KMS-11 (cell line): ENCODE measurements at regions not wholly inside any gene's neighbourhood (a gene's known extent, or its start where the extent isn't known, plus 50 kb on each side); places are given as distances from the start of the nearest gene placed in this dataset.

ENCODE experiments used
- H2AFZ ChIP-seq: fragments of 200-600 bp; sonication (generic); 2 replicates; pipeline ENCODE4 v1.6.1; 2016; ENCODE audit warnings: antibody characterized with exemption, mixed run types, low read depth
- H3K27ac ChIP-seq: fragments of 200-600 bp; sonication (generic); 2 replicates; pipeline ENCODE4 v1.6.1; 2016; ENCODE audit warnings: mild to moderate bottlenecking, mixed run types
- H3K27me3 ChIP-seq: fragments of 200-600 bp; sonication (generic); 2 replicates; pipeline ENCODE4 v1.6.1; 2017; ENCODE audit warnings: mild to moderate bottlenecking, low read depth, mixed run types, moderate library complexity; ENCODE audit not compliant: insufficient read depth
- H3K36me3 ChIP-seq: fragments of 200-600 bp; sonication (generic); 2 replicates; pipeline ENCODE4 v1.6.1; 2017; ENCODE audit warnings: mild to moderate bottlenecking, mixed run types; ENCODE audit not compliant: insufficient read depth
- H3K4me1 ChIP-seq: fragments of 200-600 bp; sonication (generic); 2 replicates; pipeline ENCODE4 v1.6.1; 2016; ENCODE audit warnings: mild to moderate bottlenecking, low read depth, mixed run types; ENCODE audit not compliant: poor library complexity, severe bottlenecking
- H3K4me2 ChIP-seq: fragments of 200-600 bp; sonication (generic); 2 replicates; pipeline ENCODE4 v1.7.0; 2016; ENCODE audit warnings: mild to moderate bottlenecking, mixed run types
- H3K4me3 ChIP-seq: fragments of 200-600 bp; sonication (generic); IDR thresholded peaks from 2 replicates; pipeline ENCODE4 v1.6.1; 2017; ENCODE audit warnings: low read depth, low read length, mixed read lengths; ENCODE audit not compliant: insufficient read depth
- H3K79me2 ChIP-seq: fragments of 200-600 bp; sonication (generic); 2 replicates; pipeline ENCODE4 v1.6.1; 2016; ENCODE audit warnings: low read depth, mixed run types; ENCODE audit not compliant: insufficient read depth
- H3K9ac ChIP-seq: fragments of 200-600 bp; sonication (generic); 2 replicates; pipeline ENCODE4 v1.6.1; 2016; ENCODE audit warnings: mild to moderate bottlenecking, mixed run types
- H4K20me1 ChIP-seq: fragments of 200-600 bp; sonication (generic); 2 replicates; pipeline ENCODE4 v1.6.1; 2016; ENCODE audit warnings: mild to moderate bottlenecking, mixed run types; ENCODE audit not compliant: insufficient read depth
- TF ChIP-seq, protein P1 (sequence below): fragments of 200-600 bp; sonication (generic); conservative IDR thresholded peaks from 2 replicates; pipeline ENCODE4 v1.6.1; 2017; ENCODE audit warnings: low read depth, mild to moderate bottlenecking, antibody characterized with exemption, low read length, moderate library complexity, mixed read lengths

DNA sequence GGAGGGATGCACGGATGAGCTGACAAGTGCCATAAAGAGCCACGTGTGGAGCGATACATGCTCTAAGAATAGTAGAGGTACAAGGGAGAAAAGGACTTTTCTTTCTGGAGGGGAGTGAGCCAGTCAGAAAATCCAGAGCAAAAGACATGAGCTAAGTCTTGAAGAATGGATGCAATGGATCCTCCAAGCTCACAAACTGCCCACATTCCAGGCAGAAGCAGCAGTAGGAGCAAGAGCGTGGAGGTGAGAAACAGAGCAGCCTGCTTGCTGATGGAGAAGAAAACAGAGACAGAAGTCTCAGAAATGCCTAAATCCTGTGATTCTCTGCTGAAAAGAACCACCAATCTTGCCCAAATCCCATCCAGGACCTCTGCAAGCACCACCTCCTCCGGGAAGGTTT is 78.2 kb upstream of the RALGPS2 start:
- Histone ChIP-seq H3K27ac (no peak overlapping the region), H3K4me1 (peaks cover 6% of the 10 kb centered on the region), H2AFZ (no peak overlapping the region), H3K27me3 (no peaks in the 10 kb centered on the region), H3K9ac (no peak overlapping the region), H4K20me1 (no peaks in the 10 kb centered on the region), H3K4me2 (no peak overlapping the region), H3K4me3 (no peak overlapping the region), H3K36me3 (no peaks in the 10 kb centered on the region), H3K79me2 (no peaks in the 10 kb centered on the region)
- TF ChIP-seq, protein P1, sequence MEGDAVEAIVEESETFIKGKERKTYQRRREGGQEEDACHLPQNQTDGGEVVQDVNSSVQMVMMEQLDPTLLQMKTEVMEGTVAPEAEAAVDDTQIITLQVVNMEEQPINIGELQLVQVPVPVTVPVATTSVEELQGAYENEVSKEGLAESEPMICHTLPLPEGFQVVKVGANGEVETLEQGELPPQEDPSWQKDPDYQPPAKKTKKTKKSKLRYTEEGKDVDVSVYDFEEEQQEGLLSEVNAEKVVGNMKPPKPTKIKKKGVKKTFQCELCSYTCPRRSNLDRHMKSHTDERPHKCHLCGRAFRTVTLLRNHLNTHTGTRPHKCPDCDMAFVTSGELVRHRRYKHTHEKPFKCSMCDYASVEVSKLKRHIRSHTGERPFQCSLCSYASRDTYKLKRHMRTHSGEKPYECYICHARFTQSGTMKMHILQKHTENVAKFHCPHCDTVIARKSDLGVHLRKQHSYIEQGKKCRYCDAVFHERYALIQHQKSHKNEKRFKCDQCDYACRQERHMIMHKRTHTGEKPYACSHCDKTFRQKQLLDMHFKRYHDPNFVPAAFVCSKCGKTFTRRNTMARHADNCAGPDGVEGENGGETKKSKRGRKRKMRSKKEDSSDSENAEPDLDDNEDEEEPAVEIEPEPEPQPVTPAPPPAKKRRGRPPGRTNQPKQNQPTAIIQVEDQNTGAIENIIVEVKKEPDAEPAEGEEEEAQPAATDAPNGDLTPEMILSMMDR, result no peak

DNA sequence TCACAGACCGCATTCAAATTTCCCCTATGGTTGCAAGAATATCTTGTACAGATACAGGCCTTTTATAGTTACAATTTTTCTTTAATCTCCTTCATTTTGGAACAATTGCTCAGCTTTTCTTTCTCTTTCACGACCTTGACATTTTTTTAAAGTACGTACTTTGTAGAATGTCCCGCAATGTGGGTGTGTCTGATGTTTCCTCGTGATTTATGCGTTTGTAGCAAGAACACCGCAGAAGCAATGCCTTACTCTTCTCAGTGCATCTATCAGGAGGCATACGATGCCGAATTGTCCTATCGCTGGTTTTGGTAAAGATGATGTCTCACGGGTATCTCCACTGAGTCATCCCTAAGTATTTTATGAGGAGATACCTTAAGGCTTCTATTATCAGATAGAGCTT is 76.9 kb upstream of the RALGPS2 start:
- H3K27me3 ChIP-seq, result no peaks in the 10 kb centered on the region
- H3K9ac ChIP-seq, result no peak overlapping the region

DNA sequence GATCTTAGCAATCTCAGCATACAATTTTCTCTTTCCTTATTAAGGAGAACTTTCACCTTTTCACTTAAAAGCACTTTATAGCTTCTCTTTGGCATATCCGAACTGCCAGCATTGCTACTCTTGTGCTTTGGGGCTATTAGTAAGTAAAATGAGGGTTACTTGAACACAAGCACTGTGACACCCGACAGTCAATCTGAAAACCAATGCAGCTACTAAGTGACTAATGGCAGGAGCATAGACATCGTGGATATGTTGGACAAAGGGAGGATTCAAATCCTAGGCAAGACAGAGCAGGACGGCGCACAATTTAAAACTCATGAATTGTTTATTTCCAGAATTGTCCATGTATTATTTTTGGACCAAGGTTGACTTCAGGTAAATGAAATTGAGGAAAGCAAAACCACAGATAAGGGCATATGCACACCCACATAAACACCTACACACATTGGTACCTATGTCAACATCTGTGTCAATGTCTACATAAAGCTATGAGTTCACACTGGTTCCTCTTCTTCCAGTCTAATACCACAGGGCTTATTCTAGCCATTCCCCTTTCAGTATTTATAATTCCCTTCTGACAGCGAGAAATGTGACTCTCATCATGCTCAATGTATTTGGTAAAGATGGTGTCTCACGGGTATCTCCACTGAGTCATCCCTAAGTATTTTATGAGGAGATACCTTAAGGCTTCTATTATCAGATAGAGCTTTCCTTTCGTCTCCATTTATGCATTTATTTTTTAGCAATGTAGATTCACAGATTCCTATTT is 75.3 kb upstream of the RALGPS2 start:
- Histone ChIP-seq H3K79me2 (no peaks in the 10 kb centered on the region), H3K9ac (no peak overlapping the region), H3K4me2 (no peak overlapping the region), H3K27ac (no peak overlapping the region), H3K36me3 (no peaks in the 10 kb centered on the region), H3K27me3 (no peaks in the 10 kb centered on the region), H4K20me1 (no peaks in the 10 kb centered on the region), H3K4me1 (no peaks in the 10 kb centered on the region), H3K4me3 (no peak overlapping the region), H2AFZ (no peak overlapping the region)
- TF ChIP-seq, protein P1, result no peak

More for the DNA sequence above, 76.9 kb upstream of the RALGPS2 start:
- Histone ChIP-seq H4K20me1 (no peaks in the 10 kb centered on the region), H3K79me2 (no peaks in the 10 kb centered on the region), H3K4me3 (no peak overlapping the region), H3K4me2 (no peak overlapping the region), H3K27ac (no peak overlapping the region), H2AFZ (no peak overlapping the region), H3K4me1 (peaks cover 6% of the 10 kb centered on the region), H3K36me3 (no peaks in the 10 kb centered on the region)
- TF ChIP-seq, protein P1, result no peak

DNA sequence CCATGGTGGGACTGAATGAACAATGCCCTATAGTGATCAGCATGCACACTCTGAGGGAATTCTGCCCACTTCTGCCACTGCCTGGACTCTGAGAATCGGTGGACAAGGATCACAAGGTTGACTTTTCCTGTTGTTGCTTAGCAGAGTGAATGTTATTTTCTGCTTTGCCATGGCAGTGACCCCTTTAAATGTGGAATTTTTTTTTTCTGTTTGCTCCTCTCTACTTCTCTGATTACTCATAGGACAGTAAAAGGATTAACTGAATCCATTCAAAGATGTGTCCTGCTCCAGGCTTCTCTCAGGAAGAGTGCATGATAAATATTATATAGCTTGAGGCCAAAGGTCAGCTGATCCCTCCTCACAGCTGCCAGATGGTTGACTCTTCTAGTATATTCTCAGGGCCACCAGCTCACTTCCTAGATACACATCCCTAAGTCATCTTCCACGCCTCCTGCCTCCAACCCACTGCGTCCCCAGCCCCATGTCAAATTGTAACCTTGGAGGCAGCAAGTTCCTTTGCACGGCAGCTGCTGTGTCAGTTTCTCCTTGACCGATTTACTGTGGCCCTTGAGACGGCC is 74.0 kb upstream of the RALGPS2 start:
- no peaks in the 10 kb centered on the region for H3K79me2 ChIP-seq
- H3K27ac ChIP-seq, result no peak overlapping the region
- H3K4me1 ChIP-seq, result no peaks in the 10 kb centered on the region
- no peak overlapping the region for H3K4me2 ChIP-seq
- no peaks in the 10 kb centered on the region for H3K27me3 ChIP-seq
- no peaks in the 10 kb centered on the region for H4K20me1 ChIP-seq
- H3K4me3 ChIP-seq, result no peak overlapping the region
- H3K9ac ChIP-seq, result no peak overlapping the region
- TF ChIP-seq, protein P1, result no peak
- no peaks in the 10 kb centered on the region for H3K36me3 ChIP-seq
- no peak overlapping the region for H2AFZ ChIP-seq
